B cell (primary cell): ENCODE measurements at regions not wholly inside any gene's neighbourhood (a gene's known extent, or its start where the extent isn't known, plus 50 kb on each side); places are given as distances from the start of the nearest gene placed in this dataset.

Experiments used
- CTCF ChIP-seq: fragments of 200-600 bp; IDR thresholded peaks from one replicate; pipeline ENCODE4 v1.8.0; 2022; ENCODE audit warnings: antibody characterized with exemption, mild to moderate bottlenecking
- EZH2 ChIP-seq: IDR thresholded peaks from 2 replicates; pipeline ENCODE4 v1.6.1; 2012; ENCODE audit warnings: borderline replicate concordance, low read depth, mild to moderate bottlenecking, moderate library complexity, low read length; ENCODE audit not compliant: insufficient read depth, poor library complexity, severe bottlenecking

DNA sequence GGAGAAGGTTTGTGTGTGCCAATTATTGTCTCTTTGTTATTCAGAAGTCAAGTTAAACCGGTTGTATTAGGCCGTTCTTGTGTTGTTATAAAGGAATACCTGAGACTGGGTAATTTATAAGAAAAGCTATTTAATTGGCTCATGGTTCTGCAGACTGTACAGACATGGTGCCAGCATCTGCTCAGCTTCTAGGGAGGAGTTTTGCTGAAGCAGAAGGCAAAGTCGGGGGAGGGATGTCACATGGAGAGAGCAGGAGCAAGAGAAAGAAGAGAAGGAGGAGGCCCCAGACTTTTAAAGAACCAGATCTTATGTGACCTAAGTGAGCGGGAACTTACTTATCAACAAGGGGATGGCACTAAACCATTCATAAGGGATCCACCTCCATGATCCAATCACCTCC lies 349.3 kb upstream of the PCDH18 start:
- TF ChIP-seq CTCF (no peak), EZH2 (no peak)
